NCI-H187 (cell line): ENCODE measurements at regions not wholly inside any gene's neighbourhood (a gene's known extent, or its start where the extent isn't known, plus 50 kb on each side); places are given as distances from the start of the nearest gene placed in this dataset.
A peak's percentile ranks its signal among the peaks of the same experiment; 100 is the strongest.

Experiments
- DNase-seq, 2 experiments: peaks; one replicate each; lab custom pipeline; 2025; lab: John Stamatoyannopoulos, UW

- no peak for DNase-seq
These were observed 179.9 kb downstream of the NPHP4 start for GRCh38 chr1:5812295-5812694.

DNA sequence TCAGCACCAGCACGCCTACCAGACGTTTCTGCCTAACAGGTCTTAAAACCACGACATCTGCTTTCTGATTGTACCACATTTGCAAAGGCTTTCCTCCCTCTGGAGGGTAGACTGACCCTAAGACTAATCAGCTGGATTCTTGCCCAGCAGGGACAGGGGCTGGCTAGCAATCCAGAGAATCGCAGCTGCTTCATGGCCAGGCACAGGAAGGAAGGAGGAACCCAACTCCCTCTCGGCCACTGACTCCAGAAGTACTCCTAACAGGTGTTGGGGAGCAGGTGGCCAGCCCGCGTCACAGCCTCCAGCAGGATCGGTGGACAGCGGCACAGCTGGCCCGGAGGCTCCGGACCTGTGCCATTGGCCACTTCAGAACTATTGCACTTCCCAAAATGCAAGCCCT, 180.8 kb downstream of the NPHP4 start:
- no peak for DNase-seq

- no peak for DNase-seq
These were observed 181.5 kb downstream of the NPHP4 start for GRCh38 chr1:5810553-5811270.

GRCh38 chr1:5810131-5810530, 182.1 kb downstream of the NPHP4 start:
- DNase-seq, result no peak

DNA sequence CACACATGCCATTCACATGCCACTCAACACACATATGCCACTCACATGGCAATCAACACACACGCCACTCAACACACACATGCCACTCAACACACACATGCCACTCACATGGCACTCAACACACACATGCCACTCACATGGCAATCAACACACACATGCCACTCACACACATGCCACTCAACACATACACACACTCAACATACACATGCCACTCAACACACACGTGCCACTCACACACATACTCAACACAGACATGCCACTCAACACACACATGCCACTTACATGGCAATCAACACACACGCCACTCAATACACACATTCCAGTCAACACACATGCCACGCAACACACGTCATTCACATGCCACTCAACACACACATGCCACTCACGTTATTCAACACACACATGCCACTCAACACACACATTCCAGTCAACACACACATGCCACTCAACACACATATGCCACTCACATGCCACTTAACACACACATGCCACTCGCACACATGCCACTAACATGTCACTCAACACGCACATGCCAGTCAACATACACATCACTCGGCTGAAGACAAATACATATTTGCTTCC, 182.9 kb downstream of the NPHP4 start:
- no peak for DNase-seq

DNA sequence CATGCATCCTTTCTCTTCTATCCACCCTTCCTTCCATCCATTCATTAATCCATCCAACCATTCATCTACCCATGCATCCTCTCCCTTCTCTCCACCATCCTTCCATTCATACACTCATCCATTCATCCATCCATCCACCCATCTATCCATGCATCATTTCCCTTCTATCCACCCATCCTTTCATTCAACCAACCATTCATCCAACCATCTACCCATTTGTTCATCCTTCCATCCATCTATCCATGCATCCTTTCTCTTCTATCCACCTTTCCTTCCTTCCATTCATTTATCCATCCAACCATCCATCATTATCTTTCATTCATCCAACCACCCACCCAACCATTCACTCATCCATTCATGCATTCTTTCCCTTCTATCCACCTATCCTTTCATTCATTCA, 188.4 kb downstream of the NPHP4 start:
- DNase-seq, result no peak

- DNase-seq, result no peak
These were observed 189.6 kb downstream of the NPHP4 start for GRCh38 chr1:5802606-5803005.

- no peak for DNase-seq
These were observed 193.3 kb downstream of the NPHP4 start for GRCh38 chr1:5798904-5799303.

DNA sequence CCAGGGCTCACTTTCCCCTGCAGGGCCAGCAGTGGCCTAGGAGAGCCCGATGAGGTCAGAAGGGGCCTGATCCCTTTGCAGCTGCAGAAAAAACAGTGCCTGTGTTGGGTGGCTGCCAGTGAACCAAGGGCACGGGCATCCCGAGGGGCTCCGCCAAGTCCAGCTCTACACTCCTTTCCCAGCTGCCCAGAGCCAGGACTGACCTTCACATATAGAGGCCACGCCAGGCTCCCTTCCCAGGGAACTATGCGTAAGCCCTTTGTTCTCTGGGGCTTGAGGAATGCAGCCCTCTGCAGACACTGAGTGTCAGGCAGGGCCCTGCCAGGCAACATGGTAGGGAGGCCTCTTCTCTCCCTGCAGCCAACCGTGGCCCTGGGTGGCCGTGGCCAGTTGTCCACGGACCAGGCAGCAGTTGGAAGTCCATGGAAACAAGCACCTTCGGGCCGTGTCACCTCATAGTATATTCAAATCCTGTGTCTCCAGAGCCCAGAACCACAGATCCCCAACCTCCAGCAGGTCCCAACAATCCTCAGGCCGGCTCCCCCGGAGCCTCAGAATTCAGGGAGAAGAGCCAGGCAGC, 194.0 kb downstream of the NPHP4 start:
- DNase-seq, result no peak

DNA sequence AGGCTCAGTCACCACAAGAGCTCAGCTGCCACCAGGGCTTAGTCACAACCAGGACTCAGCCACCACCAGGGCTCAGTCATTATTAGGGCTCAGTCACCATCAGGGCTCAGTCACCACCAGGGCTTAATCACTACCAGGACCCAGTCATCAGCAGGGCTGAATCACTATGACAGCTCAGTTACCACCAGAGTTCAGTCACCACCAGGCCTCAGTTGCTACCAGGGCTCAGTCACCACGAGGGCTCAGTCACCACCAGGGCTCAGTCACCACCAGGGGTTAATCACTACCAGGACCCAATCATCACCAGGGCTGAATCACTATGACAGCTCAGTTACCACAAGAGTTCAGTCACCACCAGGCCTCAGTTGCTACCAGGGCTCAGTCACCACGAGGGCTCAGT, 196.2 kb downstream of the NPHP4 start:
- DNase-seq, result no peak

GRCh38 chr1:5794279-5794678, 197.9 kb downstream of the NPHP4 start:
- no peak for DNase-seq

DNA sequence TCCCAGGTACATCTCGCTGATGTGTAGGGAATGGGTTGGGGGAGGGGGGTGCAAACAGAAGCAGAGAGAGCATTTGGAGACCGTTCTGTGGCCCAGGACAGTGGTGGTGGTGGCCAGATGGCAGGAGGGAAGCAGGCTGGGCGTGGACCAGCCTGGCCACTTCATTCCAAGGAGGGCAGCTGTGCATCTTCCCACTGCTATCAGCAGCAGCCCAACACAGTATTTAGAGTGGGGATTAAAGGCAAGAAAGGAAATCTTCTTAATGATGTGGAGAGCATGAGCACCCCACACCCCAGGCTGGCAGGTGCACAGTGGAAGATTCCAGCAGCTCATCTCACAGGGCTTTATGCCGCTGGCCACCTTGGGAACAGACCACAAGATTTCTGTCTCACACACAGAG, 198.7 kb downstream of the NPHP4 start:
- no peak for DNase-seq

DNA sequence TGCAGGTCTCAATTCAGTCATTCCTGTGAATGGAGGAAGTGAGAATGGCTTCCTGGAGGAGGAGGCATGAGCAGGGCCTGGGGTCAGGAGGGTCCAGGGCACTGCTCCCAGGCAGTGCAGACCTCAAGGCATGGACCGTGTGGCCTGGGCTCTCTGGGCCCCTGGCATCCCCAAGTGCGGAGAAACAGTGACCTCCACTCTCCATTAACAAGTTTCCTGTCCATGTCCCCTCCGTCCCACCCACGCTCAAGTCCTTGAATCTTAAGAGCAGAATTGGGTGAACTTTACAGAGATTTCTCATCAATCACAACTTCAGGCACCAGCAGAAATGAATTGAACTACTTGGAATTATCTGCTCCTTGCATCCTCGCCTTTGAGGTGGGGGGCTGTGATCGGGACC, 211.1 kb downstream of the NPHP4 start:
- DNase-seq, result no peak

DNA sequence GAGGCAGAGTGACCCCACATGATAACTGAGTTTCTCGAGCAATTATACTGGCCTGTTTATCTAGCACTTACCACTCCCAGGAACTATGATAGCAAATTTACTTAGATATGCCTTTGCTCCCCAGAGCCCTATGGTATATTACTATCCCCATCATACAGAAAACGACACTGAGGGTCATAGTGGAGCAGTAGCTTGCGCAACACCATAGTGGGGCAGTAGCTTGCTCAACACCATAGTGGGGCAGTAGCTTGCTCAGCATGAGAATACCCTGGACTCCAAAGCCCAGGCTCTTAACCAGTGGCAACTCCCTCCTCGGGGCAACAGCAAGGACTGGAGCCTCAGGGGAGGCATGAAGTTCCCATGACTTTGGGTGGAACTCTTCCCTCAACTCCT, 211.9 kb downstream of the NPHP4 start:
- no peak for DNase-seq

DNA sequence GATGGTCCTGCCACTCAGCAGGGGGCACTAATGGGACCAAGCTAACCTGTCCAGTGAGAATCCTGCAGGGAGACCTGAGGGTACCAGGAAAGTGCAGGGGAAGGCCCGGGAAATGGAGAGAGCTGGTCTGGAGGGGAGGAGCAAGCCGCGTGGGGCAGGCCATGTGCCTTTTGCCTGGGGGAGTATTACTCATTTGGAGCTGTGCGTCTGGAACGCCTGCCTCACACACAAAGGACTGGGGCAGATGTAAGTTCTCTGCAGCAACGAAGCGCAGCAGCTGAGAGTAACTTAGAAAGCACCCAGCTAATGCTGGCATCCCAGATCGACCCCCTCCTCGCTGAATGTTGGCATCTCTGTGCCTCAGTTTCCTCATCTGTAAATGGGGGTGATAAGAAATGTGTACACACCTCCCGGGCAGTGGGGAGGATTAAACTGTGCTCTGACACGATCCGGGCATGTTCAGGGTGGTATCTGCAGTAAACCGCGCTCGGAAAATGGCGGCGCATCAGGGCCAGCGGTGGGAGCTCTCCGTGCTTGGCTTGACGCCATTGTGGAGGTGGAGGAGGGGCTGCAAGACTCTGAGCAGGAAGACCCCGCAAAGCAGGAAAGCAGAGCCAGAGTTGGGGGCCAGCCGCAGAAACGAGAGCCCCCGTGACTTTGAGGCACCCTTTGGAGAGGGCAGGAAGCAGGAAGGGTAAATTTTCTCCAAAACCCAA, 212.5 kb downstream of the NPHP4 start:
- no peak for DNase-seq

- no peak for DNase-seq
These were observed 216.1 kb downstream of the NPHP4 start for GRCh38 chr1:5776035-5776550.

DNA sequence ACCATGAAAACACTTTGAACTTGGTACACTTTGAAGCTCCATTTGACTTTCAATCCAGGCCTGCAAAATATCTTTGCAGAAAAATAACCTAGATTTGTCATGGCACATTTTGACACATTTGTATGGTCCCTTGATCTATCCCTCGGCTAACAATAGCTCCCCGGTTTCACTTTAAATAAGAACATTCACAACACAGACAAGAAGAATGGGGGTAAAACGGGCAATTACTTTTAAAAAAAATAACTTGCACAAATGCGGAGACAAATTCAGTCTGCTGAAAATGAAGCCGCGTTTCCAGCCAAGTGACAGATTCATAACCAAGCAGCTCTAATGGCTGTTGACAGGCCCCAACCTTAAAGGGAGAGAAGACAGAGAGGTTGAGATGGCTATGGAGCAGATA, 218.2 kb downstream of the NPHP4 start:
- DNase-seq, result no peak

DNA sequence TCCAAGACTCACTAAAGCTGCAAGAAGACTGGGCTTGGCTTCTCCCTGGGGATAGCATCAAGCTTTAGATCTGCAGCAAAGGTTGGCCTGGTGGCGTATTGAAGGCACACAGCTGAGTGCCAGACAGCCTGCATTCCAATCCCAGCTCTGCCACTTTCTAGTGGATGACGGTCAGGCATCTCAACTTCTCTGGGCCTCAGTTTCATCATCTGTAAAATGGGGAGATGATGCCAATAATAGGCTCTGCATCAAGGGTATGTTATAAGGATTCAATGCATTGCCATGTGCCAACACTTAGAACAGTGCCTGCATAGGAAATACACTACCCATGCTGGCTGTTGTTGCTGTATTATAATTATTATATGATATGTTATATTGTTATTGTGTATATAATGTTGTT, 220.4 kb downstream of the NPHP4 start:
- no peak for DNase-seq

- peak; percentile 26 to 66 for DNase-seq
These were observed 221.1 kb downstream of the NPHP4 start for GRCh38 chr1:5770981-5771765.

DNA sequence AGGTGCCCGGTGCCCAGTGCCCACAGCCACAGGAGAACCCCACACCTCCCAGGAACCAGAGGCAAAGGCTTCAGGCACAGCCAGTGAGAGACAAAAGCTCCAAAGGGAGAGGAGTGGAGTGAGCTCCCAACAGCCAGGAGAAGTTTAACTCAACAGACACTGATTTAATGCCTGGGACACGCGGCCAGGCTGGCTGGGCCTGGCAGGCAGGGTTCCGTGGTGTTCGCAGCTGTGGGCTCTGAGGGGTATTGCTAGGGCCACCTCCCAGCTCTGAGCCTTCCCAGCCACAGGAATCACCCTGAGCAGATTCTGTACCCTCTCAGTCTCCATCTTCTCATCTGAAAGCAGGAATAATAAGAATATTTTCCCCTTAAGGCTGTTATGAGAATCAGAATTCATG, 222.5 kb downstream of the NPHP4 start:
- DNase-seq, result no peak

- DNase-seq, result no peak
These were observed 223.1 kb downstream of the NPHP4 start for GRCh38 chr1:5769146-5769545.

GRCh38 chr1:5768014-5768413, 224.2 kb downstream of the NPHP4 start:
- DNase-seq, result no peak
